ENCODE measurements at regions not wholly inside any gene's neighbourhood (a gene's known extent, or its start where the extent isn't known, plus 50 kb on each side); places are given as distances from the start of the nearest gene placed in this dataset.

- TF ChIP-seq PRMT5 (CRISPR knock-in tag; IDR thresholded peaks at IDR 0.05): no peak
- 0 out of 4 replicates have a peak, but pooled peaks of 1 of the 2 experiments have one; percentile 15 for TF ChIP-seq FOXA3 (CRISPR knock-in tag; conservative IDR thresholded peaks at IDR 0.05 in 1 of 2, IDR thresholded peaks at IDR 0.05 in 1 of 2)
- no peak for TF ChIP-seq SETDB1 (IDR thresholded peaks at IDR 0.05; ENCODE audit: low read length)
- TF ChIP-seq BACH1 (tag; IDR thresholded peaks at IDR 0.05): 0 out of 2 replicates have a peak, but pooled peaks have one; percentile 3
- TF ChIP-seq GATAD2B (IDR thresholded peaks at IDR 0.05; ENCODE audit: borderline replicate concordance): peak; percentile 38; the same call in 1 of the 2 replicates
- TF ChIP-seq ARID3A (IDR thresholded peaks at IDR 0.05; ENCODE audit: borderline replicate concordance, low read depth, low read length): 0 out of 2 replicates have a peak, but pooled peaks have one; percentile 0
- TF ChIP-seq, protein P1, sequence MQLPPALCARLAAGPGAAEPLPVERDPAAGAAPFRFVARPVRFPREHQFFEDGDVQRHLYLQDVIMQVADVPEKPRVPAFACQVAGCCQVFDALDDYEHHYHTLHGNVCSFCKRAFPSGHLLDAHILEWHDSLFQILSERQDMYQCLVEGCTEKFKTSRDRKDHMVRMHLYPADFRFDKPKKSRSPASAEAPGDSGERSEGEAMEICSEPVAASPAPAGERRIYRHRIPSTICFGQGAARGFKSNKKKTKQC (CRISPR knock-in tag; IDR thresholded peaks at IDR 0.05): no peak
- 0 out of 2 replicates have a peak, but pooled peaks have one; percentile 17 for TF ChIP-seq ZFP30 (CRISPR knock-in tag; IDR thresholded peaks at IDR 0.05; ENCODE audit: borderline replicate concordance)
- TF ChIP-seq ZNF584 (CRISPR knock-in tag; IDR thresholded peaks at IDR 0.05; ENCODE audit: low read depth): peak; percentile 20; the same call in 1 of the 2 replicates
- no peak for TF ChIP-seq SLC30A9 (CRISPR knock-in tag; IDR thresholded peaks at IDR 0.05)
- TF ChIP-seq RBM25 (IDR thresholded peaks at IDR 0.05; ENCODE audit: low read depth, low read length, severe bottlenecking): peak; percentile 28
Measured at GRCh38 chr7:16261100-16261499, 160.2 kb downstream of the CRPPA start (continued).
